ENCODE measurements at regions not wholly inside any gene's neighbourhood (a gene's known extent, or its start where the extent isn't known, plus 50 kb on each side); places are given as distances from the start of the nearest gene placed in this dataset.

- Histone ChIP-seq H3K36me3 (ENCODE audit: control insufficient read depth in 1 of 2, insufficient read depth in 2 of 2, low read length in 2 of 2) (no peaks in the 10 kb centered on the region), H2BK5ac (ENCODE audit: low read depth, low read length, poor library complexity) (no peak overlapping the region), H2BK120ac (ENCODE audit: insufficient read depth, low read length, poor library complexity) (no peak overlapping the region), H3K18ac (ENCODE audit: low read length) (no peak overlapping the region), H3K79me1 (ENCODE audit: low read length) (no peaks in the 10 kb centered on the region), H3K79me2 (ENCODE audit: control insufficient read depth, insufficient read depth, low read length, poor library complexity) (no peaks in the 10 kb centered on the region), H3K4ac (ENCODE audit: low read depth, low read length) (no peak overlapping the region), H2AFZ (ENCODE audit: insufficient read depth, low read length, poor library complexity) (no peak overlapping the region), H3K9ac (ENCODE audit: low read length) (no peak overlapping the region), H3K4me3 (ENCODE audit: low read depth, low read length) (no peak overlapping the region), H3K27ac (ENCODE audit: low read depth, low read length) (no peak overlapping the region), H2BK12ac (ENCODE audit: low read length) (no peak overlapping the region), H3K4me2 (ENCODE audit: low read length) (no peak overlapping the region), H4K8ac (ENCODE audit: low read depth, low read length) (no peak overlapping the region), H3K27me3 (ENCODE audit: insufficient read depth, low read length) (no peaks in the 10 kb centered on the region), H3K14ac (ENCODE audit: low read length) (no peak overlapping the region), H4K91ac (ENCODE audit: low read depth, low read length) (no peak overlapping the region), H3K23ac (ENCODE audit: low read length) (no peak overlapping the region), H2AK5ac (ENCODE audit: low read length) (no peak overlapping the region), H4K12ac (ENCODE audit: low read depth, low read length) (no peak overlapping the region), H3K9me3 (ENCODE audit: insufficient read depth, low read depth, low read length) (no peaks in the 10 kb centered on the region), H3K4me1 (ENCODE audit: control insufficient read depth in 1 of 2, insufficient read depth in 2 of 2, low read length in 2 of 2) (peaks cover 0 to 2% of the 10 kb centered on the region in 2 experiments)
- WGBS (ENCODE audit: extremely low coverage, insufficient coverage, insufficient read length) = no CpG with 5 or more reads among the region's 4 CpGs
- DNase-seq = no peak
These were observed 65.2 kb upstream of the SYPL1 start for GRCh38 chr7:106177300-106177690.

- Histone ChIP-seq H3K27me3 (ENCODE audit: insufficient read depth, low read length) (no peaks in the 10 kb centered on the region), H3K79me1 (ENCODE audit: low read length) (no peaks in the 10 kb centered on the region), H4K91ac (ENCODE audit: low read depth, low read length) (no peak overlapping the region), H3K9ac (ENCODE audit: low read length) (no peak overlapping the region), H3K4me2 (ENCODE audit: low read length) (no peak overlapping the region), H3K4me1 (ENCODE audit: control insufficient read depth in 1 of 2, insufficient read depth in 2 of 2, low read length in 2 of 2) (peaks cover 0 to 2% of the 10 kb centered on the region in 2 experiments), H2BK5ac (ENCODE audit: low read depth, low read length, poor library complexity) (no peak overlapping the region), H3K18ac (ENCODE audit: low read length) (no peak overlapping the region), H3K79me2 (ENCODE audit: control insufficient read depth, insufficient read depth, low read length, poor library complexity) (no peaks in the 10 kb centered on the region), H3K4ac (ENCODE audit: low read depth, low read length) (no peak overlapping the region), H4K8ac (ENCODE audit: low read depth, low read length) (no peak overlapping the region), H3K9me3 (ENCODE audit: insufficient read depth, low read depth, low read length) (no peaks in the 10 kb centered on the region), H2BK12ac (ENCODE audit: low read length) (no peak overlapping the region), H2AFZ (ENCODE audit: insufficient read depth, low read length, poor library complexity) (no peak overlapping the region), H2AK5ac (ENCODE audit: low read length) (no peak overlapping the region), H3K23ac (ENCODE audit: low read length) (no peak overlapping the region), H3K14ac (ENCODE audit: low read length) (no peak overlapping the region), H3K27ac (ENCODE audit: low read depth, low read length) (no peak overlapping the region), H4K12ac (ENCODE audit: low read depth, low read length) (no peak overlapping the region), H3K36me3 (ENCODE audit: control insufficient read depth in 1 of 2, insufficient read depth in 2 of 2, low read length in 2 of 2) (no peaks in the 10 kb centered on the region), H2BK120ac (ENCODE audit: insufficient read depth, low read length, poor library complexity) (no peak overlapping the region), H3K4me3 (ENCODE audit: low read depth, low read length) (no peak overlapping the region)
- peak; percentile 82 to 94 for DNase-seq
- no CpG with 5 or more reads among the region's 11 CpGs for WGBS (ENCODE audit: extremely low coverage, insufficient coverage, insufficient read length)
These were observed 64.5 kb upstream of the SYPL1 start for GRCh38 chr7:106176414-106177299.

- Histone ChIP-seq H3K27ac (ENCODE audit: low read depth, low read length) (no peak overlapping the region), H2BK12ac (ENCODE audit: low read length) (no peak overlapping the region), H3K9me3 (ENCODE audit: insufficient read depth, low read depth, low read length) (no peaks in the 10 kb centered on the region), H2AK5ac (ENCODE audit: low read length) (no peak overlapping the region), H2AFZ (ENCODE audit: insufficient read depth, low read length, poor library complexity) (no peak overlapping the region), H3K9ac (ENCODE audit: low read length) (no peak overlapping the region), H3K14ac (ENCODE audit: low read length) (no peak overlapping the region), H2BK120ac (ENCODE audit: insufficient read depth, low read length, poor library complexity) (no peak overlapping the region), H3K4me2 (ENCODE audit: low read length) (no peak overlapping the region), H3K27me3 (ENCODE audit: insufficient read depth, low read length) (no peaks in the 10 kb centered on the region), H3K4me3 (ENCODE audit: low read depth, low read length) (no peak overlapping the region), H3K36me3 (ENCODE audit: control insufficient read depth in 1 of 2, insufficient read depth in 2 of 2, low read length in 2 of 2) (no peaks in the 10 kb centered on the region), H3K23ac (ENCODE audit: low read length) (no peak overlapping the region), H3K4ac (ENCODE audit: low read depth, low read length) (no peak overlapping the region), H3K18ac (ENCODE audit: low read length) (no peak overlapping the region), H3K79me1 (ENCODE audit: low read length) (no peaks in the 10 kb centered on the region), H3K4me1 (ENCODE audit: control insufficient read depth in 1 of 2, insufficient read depth in 2 of 2, low read length in 2 of 2) (peaks cover 0 to 2% of the 10 kb centered on the region in 2 experiments), H4K12ac (ENCODE audit: low read depth, low read length) (no peak overlapping the region), H3K79me2 (ENCODE audit: control insufficient read depth, insufficient read depth, low read length, poor library complexity) (no peaks in the 10 kb centered on the region), H4K91ac (ENCODE audit: low read depth, low read length) (no peak overlapping the region), H4K8ac (ENCODE audit: low read depth, low read length) (no peak overlapping the region), H2BK5ac (ENCODE audit: low read depth, low read length, poor library complexity) (no peak overlapping the region)
- WGBS (ENCODE audit: extremely low coverage, insufficient coverage, insufficient read length) = no CpG with 5 or more reads among the region's 1 CpG
- no peak for DNase-seq
These were observed 63.4 kb upstream of the SYPL1 start for GRCh38 chr7:106175507-106175906.

DNA sequence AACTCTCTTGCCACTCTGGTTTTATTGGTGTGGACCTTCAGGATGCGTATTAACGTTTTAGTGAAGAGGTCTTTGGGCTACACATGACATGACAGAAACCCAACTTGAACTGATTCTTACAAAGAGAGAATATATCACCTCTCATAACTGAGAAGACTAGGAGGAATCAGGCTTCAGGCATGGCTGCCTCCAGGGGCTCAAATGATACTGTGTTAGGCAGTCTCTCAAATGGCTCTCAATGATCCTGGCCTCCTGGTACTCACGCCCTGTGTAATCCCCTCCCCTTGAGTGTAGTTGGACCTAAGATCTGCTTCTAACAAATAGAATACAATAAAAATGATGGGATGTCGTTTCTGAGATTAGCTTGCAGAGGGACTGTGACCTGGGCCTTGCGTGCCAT lies 58.5 kb upstream of the SYPL1 start:
- H3K4me1 ChIP-seq (ENCODE audit: control insufficient read depth in 1 of 2, insufficient read depth in 2 of 2, low read length in 2 of 2) = no peaks in the 10 kb centered on the region
- H3K27ac ChIP-seq (ENCODE audit: low read depth, low read length) = no peak overlapping the region
- H4K8ac ChIP-seq (ENCODE audit: low read depth, low read length) = no peak overlapping the region

More for the DNA sequence above, 58.5 kb upstream of the SYPL1 start:
- WGBS (ENCODE audit: extremely low coverage, insufficient coverage, insufficient read length) = no CpG with 5 or more reads among the region's 5 CpGs
- no peaks in the 10 kb centered on the region for H3K79me1 ChIP-seq (ENCODE audit: low read length)
- H2AFZ ChIP-seq (ENCODE audit: insufficient read depth, low read length, poor library complexity) = no peak overlapping the region
- H3K9ac ChIP-seq (ENCODE audit: low read length) = no peak overlapping the region
- no peaks in the 10 kb centered on the region for H3K27me3 ChIP-seq (ENCODE audit: insufficient read depth, low read length)
- no peaks in the 10 kb centered on the region for H3K9me3 ChIP-seq (ENCODE audit: insufficient read depth, low read depth, low read length)
- H3K4ac ChIP-seq (ENCODE audit: low read depth, low read length) = no peak overlapping the region
- no peak overlapping the region for H2BK5ac ChIP-seq (ENCODE audit: low read depth, low read length, poor library complexity)
- no peak for DNase-seq
- H3K23ac ChIP-seq (ENCODE audit: low read length) = no peak overlapping the region
- H2BK12ac ChIP-seq (ENCODE audit: low read length) = no peak overlapping the region
- H2BK120ac ChIP-seq (ENCODE audit: insufficient read depth, low read length, poor library complexity) = no peak overlapping the region
- no peak overlapping the region for H3K14ac ChIP-seq (ENCODE audit: low read length)
- H4K12ac ChIP-seq (ENCODE audit: low read depth, low read length) = no peak overlapping the region
- H3K18ac ChIP-seq (ENCODE audit: low read length) = no peak overlapping the region
- no peaks in the 10 kb centered on the region for H3K36me3 ChIP-seq (ENCODE audit: control insufficient read depth in 1 of 2, insufficient read depth in 2 of 2, low read length in 2 of 2)
- H4K91ac ChIP-seq (ENCODE audit: low read depth, low read length) = no peak overlapping the region
- no peaks in the 10 kb centered on the region for H3K79me2 ChIP-seq (ENCODE audit: control insufficient read depth, insufficient read depth, low read length, poor library complexity)
- H3K4me3 ChIP-seq (ENCODE audit: low read depth, low read length) = no peak overlapping the region
- H2AK5ac ChIP-seq (ENCODE audit: low read length) = no peak overlapping the region
- H3K4me2 ChIP-seq (ENCODE audit: low read length) = no peak overlapping the region
